MM.1S (cell line): ENCODE measurements at regions not wholly inside any gene's neighbourhood (a gene's known extent, or its start where the extent isn't known, plus 50 kb on each side); places are given as distances from the start of the nearest gene placed in this dataset.
A peak's percentile ranks its signal among the peaks of the same experiment; 100 is the strongest.
"Not testable (repeated sequence)": the region's sequence is repeated elsewhere in the genome, so short reads cannot be mapped to it uniquely, and the experiment has no call there.

Source experiments
- EZH2 ChIP-seq: fragments of 300-600 bp; sonication (generic); optimal IDR thresholded peaks from 2 replicates; pipeline ENCODE3; 2017; ENCODE audit warnings: low read depth, mild to moderate bottlenecking, antibody characterized with exemption, low read length, mixed read lengths
- EZH2phosphoT487 ChIP-seq: fragments of 300-600 bp; sonication (generic); IDR thresholded peaks from 2 replicates; pipeline ENCODE4 v1.6.1; 2018; ENCODE audit warnings: antibody characterized with exemption, low read length
- TF ChIP-seq, protein P1 (sequence below): fragments of 300-600 bp; sonication (generic); IDR thresholded peaks from 2 replicates; pipeline ENCODE4 v1.5.1; 2016; ENCODE audit warnings: antibody characterized with exemption, low read length, mixed read lengths

DNA sequence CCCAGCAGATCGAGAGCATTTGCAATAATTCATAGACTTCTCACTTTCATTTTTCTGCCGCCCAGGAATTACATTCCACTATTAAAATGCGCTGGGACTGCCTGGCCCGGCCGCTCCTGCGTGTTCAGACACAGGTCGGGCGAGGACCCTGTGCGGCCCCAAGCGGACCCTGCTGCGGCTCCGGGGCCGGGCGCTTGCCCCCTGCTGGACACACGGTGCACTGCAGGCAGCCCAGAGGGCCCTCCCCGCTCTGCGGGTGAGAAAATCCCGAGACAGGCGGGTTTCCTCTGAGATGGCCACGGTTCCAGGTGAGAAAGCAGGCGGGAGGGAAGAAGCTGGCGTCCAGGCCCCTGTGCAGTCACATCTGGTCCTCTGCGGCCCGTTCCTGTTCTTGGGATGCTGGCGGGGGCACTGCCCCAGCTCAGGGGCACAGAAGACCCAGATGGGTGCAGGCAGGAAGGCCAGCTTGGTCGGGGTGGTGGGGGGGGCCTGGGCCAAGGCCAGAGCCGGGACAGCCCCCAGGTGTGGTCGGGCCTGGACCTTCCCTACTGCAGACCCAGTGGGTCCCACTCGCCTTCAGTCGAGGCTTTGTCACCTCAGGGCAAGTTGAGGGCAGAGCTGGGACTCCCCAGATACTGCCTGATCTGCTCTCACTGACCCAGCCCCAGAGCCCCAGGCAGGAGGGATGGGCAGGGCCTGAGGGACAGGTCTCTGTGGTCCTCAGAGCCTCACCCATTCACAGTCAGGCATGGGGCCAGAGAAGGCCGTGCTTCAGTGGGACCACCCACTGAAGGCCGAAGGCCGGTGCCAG, 135.1 kb downstream of the FAM53A start:
- TF ChIP-seq, protein P1, sequence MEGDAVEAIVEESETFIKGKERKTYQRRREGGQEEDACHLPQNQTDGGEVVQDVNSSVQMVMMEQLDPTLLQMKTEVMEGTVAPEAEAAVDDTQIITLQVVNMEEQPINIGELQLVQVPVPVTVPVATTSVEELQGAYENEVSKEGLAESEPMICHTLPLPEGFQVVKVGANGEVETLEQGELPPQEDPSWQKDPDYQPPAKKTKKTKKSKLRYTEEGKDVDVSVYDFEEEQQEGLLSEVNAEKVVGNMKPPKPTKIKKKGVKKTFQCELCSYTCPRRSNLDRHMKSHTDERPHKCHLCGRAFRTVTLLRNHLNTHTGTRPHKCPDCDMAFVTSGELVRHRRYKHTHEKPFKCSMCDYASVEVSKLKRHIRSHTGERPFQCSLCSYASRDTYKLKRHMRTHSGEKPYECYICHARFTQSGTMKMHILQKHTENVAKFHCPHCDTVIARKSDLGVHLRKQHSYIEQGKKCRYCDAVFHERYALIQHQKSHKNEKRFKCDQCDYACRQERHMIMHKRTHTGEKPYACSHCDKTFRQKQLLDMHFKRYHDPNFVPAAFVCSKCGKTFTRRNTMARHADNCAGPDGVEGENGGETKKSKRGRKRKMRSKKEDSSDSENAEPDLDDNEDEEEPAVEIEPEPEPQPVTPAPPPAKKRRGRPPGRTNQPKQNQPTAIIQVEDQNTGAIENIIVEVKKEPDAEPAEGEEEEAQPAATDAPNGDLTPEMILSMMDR: peak; percentile 62
- not testable (repeated sequence) for TF ChIP-seq EZH2phosphoT487, EZH2
